ENCODE measurements at regions not wholly inside any gene's neighbourhood (a gene's known extent, or its start where the extent isn't known, plus 50 kb on each side); places are given as distances from the start of the nearest gene placed in this dataset.

DNA sequence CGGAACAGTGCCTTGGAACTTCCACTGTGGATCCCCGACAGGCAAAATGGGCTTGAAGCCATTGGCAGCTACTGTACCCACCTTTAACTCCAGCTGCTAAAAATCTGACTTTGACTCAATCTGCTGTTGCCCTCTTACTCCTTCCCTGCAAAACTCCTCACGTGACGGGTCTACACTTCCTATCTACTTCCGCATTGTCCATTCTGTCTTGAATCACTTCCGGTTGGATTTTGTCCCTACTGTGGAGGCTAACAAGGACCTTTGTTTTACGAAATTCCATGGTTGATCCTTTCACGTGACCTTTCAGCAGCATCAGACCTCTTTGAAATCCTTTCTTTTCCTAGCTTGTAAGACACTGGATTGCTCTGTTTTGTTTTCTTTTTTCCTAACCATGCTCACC is 268.4 kb downstream of the PRDM2 start:
- no peak for DNase-seq (ENCODE audit: low read depth in 2 of 2)

DNA sequence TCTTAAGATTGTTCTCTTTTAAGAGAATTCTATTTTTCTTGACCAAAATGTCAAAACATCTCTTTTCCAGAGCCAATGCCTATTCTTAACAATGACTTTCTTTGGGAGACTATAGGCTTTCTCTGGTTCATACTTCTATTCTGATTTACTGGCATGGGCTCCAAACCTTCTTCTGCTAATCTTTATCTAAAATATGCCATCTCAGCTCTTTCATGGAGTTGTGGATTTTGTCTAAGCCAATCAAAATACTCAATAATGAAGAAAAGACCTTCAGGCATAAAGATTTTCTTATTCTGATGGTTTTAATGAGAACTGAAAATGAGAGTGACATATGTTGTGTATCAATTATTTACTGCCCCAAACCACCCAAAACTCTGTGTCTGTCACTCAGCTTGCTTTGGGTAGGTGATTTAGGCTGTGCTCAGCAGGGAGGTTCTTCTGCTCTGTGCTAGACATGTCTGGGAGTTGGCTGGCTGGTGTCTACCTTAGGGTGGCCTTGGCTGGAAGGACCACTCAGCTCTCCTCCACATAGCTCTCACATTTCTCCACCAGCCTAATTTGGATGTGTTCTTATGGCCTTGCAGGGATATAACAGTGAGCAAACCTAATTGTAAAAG is 270.8 kb downstream of the PRDM2 start:
- no peak for DNase-seq (ENCODE audit: low read depth in 2 of 2)

DNA sequence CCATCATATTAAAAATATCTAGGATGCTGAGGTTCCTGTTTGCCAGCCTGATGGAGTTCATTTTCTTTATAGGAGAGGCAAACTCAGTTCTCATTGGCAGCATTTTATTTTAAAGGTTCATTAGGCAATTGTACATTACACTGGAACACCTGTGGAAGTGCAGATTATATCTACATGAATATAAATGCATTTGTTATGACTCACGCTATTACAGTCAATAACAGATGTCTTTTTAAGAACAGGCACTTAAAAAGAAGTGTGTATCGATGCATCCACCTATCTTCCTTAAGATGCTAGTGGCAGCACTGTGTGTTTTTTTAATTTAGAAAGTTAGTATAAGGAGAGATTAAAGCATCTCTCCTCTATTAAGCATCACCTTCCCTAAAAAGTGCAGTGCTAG is 276.5 kb downstream of the PRDM2 start:
- DNase-seq (ENCODE audit: low read depth in 2 of 2): no peak

GRCh38 chr1:13981142-13981541 is 281.2 kb downstream of the PRDM2 start:
- DNase-seq (ENCODE audit: low read depth in 2 of 2): no peak

- DNase-seq (ENCODE audit: low read depth in 2 of 2): no peak
Measured at GRCh38 chr1:13983393-13983792, 283.4 kb downstream of the PRDM2 start.

DNA sequence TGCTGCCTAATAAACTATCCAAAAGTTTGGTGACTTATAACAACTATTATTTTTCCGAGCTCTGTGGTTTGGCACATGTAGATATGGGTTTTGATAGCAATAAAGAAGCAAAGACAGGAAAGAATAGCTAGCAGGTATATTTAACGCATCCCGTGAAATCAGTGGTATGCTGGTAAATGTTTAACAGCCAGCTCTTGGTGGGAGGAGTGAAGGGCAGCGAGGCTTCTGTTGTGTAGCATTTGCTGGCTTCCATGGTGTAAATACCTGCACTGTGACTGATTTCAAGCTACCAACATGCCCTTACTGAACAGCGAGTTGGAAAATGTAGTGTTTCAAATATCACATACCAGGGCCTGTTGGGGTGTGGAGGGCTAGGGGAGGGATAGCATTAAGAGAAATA is 291.0 kb downstream of the PRDM2 start:
- DNase-seq (ENCODE audit: low read depth in 2 of 2): no peak

DNA sequence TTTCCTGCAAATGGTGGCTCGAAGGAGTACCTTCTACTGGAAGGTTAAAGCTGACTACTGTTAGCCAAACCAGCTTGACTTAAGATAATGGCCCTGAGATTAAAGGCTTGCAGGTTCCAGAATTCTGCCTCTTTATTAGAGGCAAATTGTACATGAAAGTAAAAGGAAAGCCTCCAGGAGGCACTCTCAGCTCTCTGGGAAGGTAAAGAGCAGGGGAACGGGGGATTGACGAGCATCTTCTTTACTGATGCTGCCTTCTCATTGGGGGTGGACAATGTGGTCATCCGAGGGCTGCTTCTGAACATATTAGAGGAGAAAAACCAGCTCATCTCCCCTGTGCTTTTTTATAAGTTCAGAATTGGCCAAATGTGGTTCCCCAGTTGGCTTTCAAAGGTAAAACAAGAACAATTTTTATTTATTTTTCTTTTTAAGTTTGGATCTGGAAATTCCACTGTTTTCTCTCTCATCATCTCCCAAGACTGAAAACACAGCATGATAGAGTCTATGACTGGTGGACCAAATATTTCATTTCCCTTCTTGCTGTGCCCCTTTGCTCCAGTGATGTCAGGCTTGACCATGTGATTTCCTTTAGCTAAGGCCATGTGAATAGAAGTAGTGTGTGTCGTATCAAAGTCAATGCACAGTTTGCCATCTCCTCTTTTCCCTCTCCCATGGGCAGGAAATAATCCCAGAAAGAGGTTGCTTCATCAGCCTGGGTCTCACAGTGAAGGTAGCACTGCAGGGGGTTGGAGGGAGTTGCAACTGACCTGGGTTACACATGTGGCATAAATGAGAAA is 292.7 kb downstream of the PRDM2 start:
- DNase-seq (ENCODE audit: low read depth in 2 of 2): no peak

DNA sequence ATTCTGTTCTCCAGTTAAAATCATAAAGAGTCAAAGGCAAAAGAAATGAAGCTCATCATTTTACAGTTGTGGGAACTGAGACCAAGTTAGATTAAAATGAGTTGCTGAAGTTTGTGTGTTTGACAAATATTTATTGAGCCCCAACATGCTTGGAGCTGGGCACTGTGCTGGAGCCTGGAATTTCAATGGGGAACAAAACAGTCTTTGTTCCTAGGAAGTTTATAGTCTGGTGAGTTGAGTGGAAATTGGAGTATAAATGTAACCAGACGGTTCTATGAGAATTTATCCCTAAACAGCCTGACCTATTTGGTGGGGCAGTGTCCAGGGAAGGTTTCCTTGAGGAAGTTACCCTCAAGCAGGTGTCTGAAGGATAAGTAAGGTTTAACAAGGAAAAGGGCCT is 294.4 kb downstream of the PRDM2 start:
- DNase-seq (ENCODE audit: low read depth in 2 of 2): no peak

- DNase-seq (ENCODE audit: low read depth in 2 of 2): no peak
Measured at GRCh38 chr1:13996334-13996733, 296.3 kb downstream of the PRDM2 start.

DNA sequence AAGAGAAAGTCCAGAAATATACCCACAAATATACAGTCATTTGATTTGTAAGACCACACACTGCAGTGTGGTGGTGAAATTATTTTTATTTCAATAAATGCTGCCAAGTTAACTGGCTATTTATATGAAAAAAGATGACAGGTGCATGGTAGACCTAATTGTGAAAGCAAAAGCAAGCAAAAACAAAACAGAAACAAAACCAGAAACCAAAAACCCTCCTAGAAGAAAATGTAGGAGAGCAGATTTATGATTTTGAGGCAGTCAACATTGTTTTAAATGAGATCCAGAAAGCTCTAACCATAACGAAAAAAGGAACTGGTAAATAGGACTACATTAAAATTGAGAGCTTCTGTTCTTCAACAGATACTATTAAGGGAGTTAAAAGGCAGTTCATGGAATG is 303.6 kb downstream of the PRDM2 start:
- no peak for DNase-seq (ENCODE audit: low read depth in 2 of 2)

GRCh38 chr1:14009582-14009981 is 309.6 kb downstream of the PRDM2 start:
- no peak for DNase-seq (ENCODE audit: low read depth in 2 of 2)

GRCh38 chr1:14010476-14010875 is 310.5 kb downstream of the PRDM2 start:
- DNase-seq (ENCODE audit: low read depth in 2 of 2): no peak

DNA sequence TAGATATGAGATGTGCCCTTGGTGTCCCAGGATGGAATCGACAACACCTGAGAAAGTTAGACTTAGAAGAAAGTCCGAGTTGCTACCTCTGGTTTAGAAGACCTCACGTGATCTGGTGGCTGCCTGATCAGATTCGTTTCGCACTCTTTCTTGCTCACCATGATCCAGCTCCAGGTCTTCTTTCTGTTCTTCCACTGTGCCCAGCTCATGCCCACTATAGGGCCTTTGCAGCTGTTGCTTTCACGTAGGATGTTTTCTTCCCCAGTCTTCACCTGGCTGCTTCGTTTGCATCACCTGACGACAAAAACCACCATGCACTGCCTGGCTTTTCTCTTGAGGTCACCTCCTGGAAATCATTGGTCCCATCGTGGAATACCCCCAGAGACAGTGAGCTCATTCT is 311.1 kb downstream of the PRDM2 start:
- no peak for DNase-seq (ENCODE audit: low read depth in 2 of 2)

GRCh38 chr1:14011888-14012287 is 311.9 kb downstream of the PRDM2 start:
- no peak for DNase-seq (ENCODE audit: low read depth in 2 of 2)

GRCh38 chr1:14014929-14015328 is 314.9 kb downstream of the PRDM2 start:
- no peak for DNase-seq (ENCODE audit: low read depth in 2 of 2)

- no peak for DNase-seq (ENCODE audit: low read depth in 2 of 2)
Measured at GRCh38 chr1:14015917-14016316, 315.9 kb downstream of the PRDM2 start.

DNA sequence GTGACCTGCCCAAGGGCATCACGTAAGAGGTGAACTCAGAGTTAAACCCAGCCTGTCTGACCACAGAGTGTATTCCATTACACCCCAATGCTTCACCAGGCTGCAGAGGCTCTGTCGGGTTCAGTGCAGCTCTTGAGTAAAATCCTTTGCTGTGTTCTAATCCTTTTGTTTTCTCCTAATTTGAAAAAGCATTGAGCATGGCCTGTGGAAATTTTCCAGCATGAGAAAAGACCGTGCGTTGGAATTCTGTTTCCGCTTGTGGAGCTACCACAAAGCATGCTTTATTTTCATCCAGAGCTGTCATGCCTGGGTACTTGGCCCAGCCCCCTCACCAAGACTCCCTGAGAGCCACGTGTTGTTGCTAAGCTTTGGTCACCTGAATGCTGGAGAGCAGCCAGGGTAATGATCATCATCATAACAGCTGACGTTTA is 317.6 kb downstream of the PRDM2 start:
- no peak for DNase-seq (ENCODE audit: low read depth in 2 of 2)

- DNase-seq (ENCODE audit: low read depth in 2 of 2): no peak
Measured at GRCh38 chr1:14019461-14019860, 319.5 kb downstream of the PRDM2 start.

DNA sequence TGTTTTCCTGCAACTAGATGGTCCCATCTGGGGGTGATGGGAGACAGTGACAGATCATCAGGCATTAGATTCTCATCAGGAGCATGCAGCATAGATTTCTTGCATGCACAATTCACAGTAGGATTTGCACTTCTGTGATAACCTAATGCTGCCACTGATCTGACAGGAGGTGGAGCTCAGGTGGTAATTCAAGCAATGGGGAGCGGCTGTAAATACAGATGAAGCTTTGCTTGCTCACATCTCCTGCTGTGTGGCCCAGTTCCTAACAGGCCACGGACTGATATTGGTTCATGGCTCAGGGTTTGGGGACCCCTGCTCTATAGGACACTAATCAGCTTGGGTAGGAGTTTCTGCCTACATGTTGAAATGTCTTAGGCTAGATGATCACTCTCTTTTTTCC is 320.0 kb downstream of the PRDM2 start:
- no peak for DNase-seq (ENCODE audit: low read depth in 2 of 2)

- DNase-seq (ENCODE audit: low read depth in 2 of 2): no peak
Measured at GRCh38 chr1:14027099-14027498, 327.1 kb downstream of the PRDM2 start.

GRCh38 chr1:14031461-14031860 is 331.5 kb downstream of the PRDM2 start:
- no peak for DNase-seq (ENCODE audit: low read depth in 2 of 2)

DNA sequence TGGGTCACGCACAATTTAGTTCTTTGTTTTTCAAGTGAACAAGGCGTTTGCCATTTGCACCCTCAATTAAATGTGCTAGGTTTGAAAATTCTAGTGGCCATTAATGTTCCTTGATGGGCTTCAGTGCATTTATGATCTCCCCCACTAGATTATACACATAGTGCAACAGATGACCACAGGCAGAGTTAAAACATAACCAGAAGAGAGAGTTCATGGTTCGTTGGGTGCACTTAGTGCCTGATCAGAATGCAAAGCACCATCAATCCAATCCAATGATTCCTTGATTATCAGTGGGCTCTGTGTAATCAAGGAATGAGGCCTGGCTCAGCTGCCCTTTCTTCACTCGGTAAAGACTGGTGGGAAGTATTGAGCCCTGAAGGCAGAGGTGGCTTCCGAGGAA is 334.5 kb downstream of the PRDM2 start:
- no peak for DNase-seq (ENCODE audit: low read depth in 2 of 2)

DNA sequence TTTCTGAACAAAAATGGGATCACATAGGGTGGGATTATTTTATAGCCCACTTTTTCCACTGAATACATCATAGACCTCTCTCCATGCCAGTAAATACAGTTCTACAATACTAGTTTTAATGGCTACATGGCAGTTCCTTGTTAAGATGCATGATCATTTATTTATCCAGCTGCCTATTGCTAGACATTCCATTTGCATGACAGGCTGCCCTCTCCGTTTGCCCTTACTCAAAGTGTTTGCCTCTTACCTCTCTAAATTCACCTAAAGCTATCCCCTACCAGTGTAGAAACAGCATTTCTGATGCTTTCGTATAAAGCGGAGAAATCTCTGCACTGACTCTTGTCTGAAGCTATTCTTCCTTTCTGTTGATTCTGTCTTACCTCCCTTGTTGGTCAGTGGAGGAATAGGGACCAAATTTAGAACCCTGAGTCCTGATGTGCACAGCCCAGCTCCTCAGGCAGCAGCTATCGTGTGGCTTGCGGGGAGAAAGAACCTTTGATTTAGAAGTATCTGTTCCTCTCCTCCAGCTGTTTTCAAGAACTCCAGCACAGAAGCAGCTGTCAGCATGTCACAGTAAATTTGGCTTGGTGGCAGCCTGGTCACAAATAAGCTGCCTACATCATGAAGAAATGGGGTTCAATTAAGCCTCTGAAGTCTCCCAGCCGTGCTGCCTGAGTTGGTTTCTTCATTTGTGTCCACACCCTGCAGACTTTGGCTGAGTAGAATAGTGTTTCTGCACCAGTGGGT is 337.3 kb downstream of the PRDM2 start:
- DNase-seq (ENCODE audit: low read depth in 2 of 2): no peak

All from stimulated activated CD4-positive, alpha-beta T cell treated with anti-CD3 and anti-CD28 coated beads, Interleukin-12 subunit alpha, Interleukin-12 subunit beta, amount 100 ng/mL, for 24 hours (primary cell).